ENCODE measurements at regions not wholly inside any gene's neighbourhood (a gene's known extent, or its start where the extent isn't known, plus 50 kb on each side); places are given as distances from the start of the nearest gene placed in this dataset.

GRCh38 chr5:57724836-57725235 is 242.2 kb upstream of the ACTBL2 start:
- H3K27me3 Mint-ChIP-seq (ENCODE audit: insufficient read depth, unreplicated experiment), result no peaks in the 10 kb centered on the region
- no TSS peak for BruUV-seq (replicated peaks)
- no peak overlapping the region for H3K27ac Mint-ChIP-seq (ENCODE audit: unreplicated experiment)
- POLR2A ChIA-PET, result no interaction called here
- H3K4me3 ChIP-seq (ENCODE audit: low read depth, low read length), result no peak overlapping the region
- DNase-seq, result no peak
- H3K36me3 ChIP-seq (ENCODE audit: control insufficient read depth, insufficient read depth, low read length), result no peaks in the 10 kb centered on the region
- intact Hi-C loops (cut with micrococcal nuclease; ENCODE audit: unreplicated experiment), result no loop called here
- no peaks in the 10 kb centered on the region for H3K27me3 ChIP-seq (replicated peaks; ENCODE audit: control insufficient read depth, insufficient read depth, low read length)
- no peak overlapping the region for H3K4me3 Mint-ChIP-seq (ENCODE audit: unreplicated experiment)
- no peaks in the 10 kb centered on the region for H3K9me3 ChIP-seq
- H3K4me1 ChIP-seq, result no peaks in the 10 kb centered on the region
- no peaks in the 10 kb centered on the region for H3K4me1 Mint-ChIP-seq (ENCODE audit: low read depth, unreplicated experiment)
- no peak for TF ChIP-seq CTCF (IDR thresholded peaks at IDR 0.05; ENCODE audit: insufficient read depth in 1 of 2, low read depth in 1 of 2, low read length in 1 of 2, severe bottlenecking in 1 of 2, unreplicated experiment in 1 of 2)
- peaks cover 10% of the 10 kb centered on the region for H3K9me3 Mint-ChIP-seq (ENCODE audit: unreplicated experiment)
- no peaks in the 10 kb centered on the region for H3K36me3 Mint-ChIP-seq (ENCODE audit: insufficient read depth, unreplicated experiment)
- CTCF ChIA-PET, result no interaction called here

- Histone ChIP-seq H3K4me1 (peaks cover 7% of the 10 kb centered on the region; the same call in 1 of the 2 replicates), H3K27me3 (replicated peaks; ENCODE audit: control insufficient read depth, insufficient read depth, low read length) (no peaks in the 10 kb centered on the region), H3K36me3 (ENCODE audit: control insufficient read depth, insufficient read depth, low read length) (no peaks in the 10 kb centered on the region), H3K4me3 (ENCODE audit: low read depth, low read length) (no peak overlapping the region), H3K9me3 (no peaks in the 10 kb centered on the region)
- intact Hi-C loops (cut with micrococcal nuclease; ENCODE audit: unreplicated experiment), result no loop called here
- H3K4me1 Mint-ChIP-seq (ENCODE audit: low read depth, unreplicated experiment), result no peaks in the 10 kb centered on the region
- no peak for DNase-seq
- H3K27me3 Mint-ChIP-seq (ENCODE audit: insufficient read depth, unreplicated experiment), result no peaks in the 10 kb centered on the region
- ChIA-PET POLR2A (no interaction called here), CTCF (interaction anchor here (1.6 kb wide), 1 partner anchor 71 kb away, joined by 6 read pairs; no protein-coding TSS in a partner anchor)
- no peaks in the 10 kb centered on the region for H3K9me3 Mint-ChIP-seq (ENCODE audit: unreplicated experiment)
- H3K36me3 Mint-ChIP-seq (ENCODE audit: insufficient read depth, unreplicated experiment), result no peaks in the 10 kb centered on the region
- H3K27ac Mint-ChIP-seq (ENCODE audit: unreplicated experiment), result no peak overlapping the region
- TF ChIP-seq CTCF (IDR thresholded peaks at IDR 0.05; ENCODE audit: insufficient read depth in 1 of 2, low read depth in 1 of 2, low read length in 1 of 2, severe bottlenecking in 1 of 2, unreplicated experiment in 1 of 2), result no peak
- H3K4me3 Mint-ChIP-seq (ENCODE audit: unreplicated experiment), result no peak overlapping the region
- BruUV-seq (replicated peaks), result no TSS peak
These were observed 238.6 kb upstream of the ACTBL2 start for GRCh38 chr5:57721226-57721625.

GRCh38 chr5:57720656-57721055 is 238.0 kb upstream of the ACTBL2 start:
- BruUV-seq (replicated peaks), result no TSS peak
- Mint-ChIP-seq H3K4me3 (ENCODE audit: unreplicated experiment) (no peak overlapping the region), H3K27me3 (ENCODE audit: insufficient read depth, unreplicated experiment) (no peaks in the 10 kb centered on the region), H3K36me3 (ENCODE audit: insufficient read depth, unreplicated experiment) (no peaks in the 10 kb centered on the region), H3K9me3 (ENCODE audit: unreplicated experiment) (no peaks in the 10 kb centered on the region), H3K27ac (ENCODE audit: unreplicated experiment) (no peak overlapping the region), H3K4me1 (ENCODE audit: low read depth, unreplicated experiment) (no peaks in the 10 kb centered on the region)
- TF ChIP-seq CTCF (IDR thresholded peaks at IDR 0.05; ENCODE audit: insufficient read depth in 1 of 2, low read depth in 1 of 2, low read length in 1 of 2, severe bottlenecking in 1 of 2, unreplicated experiment in 1 of 2), result no peak
- Histone ChIP-seq H3K27me3 (replicated peaks; ENCODE audit: control insufficient read depth, insufficient read depth, low read length) (no peaks in the 10 kb centered on the region), H3K4me1 (peaks cover 7% of the 10 kb centered on the region; the same call in 1 of the 2 replicates), H3K36me3 (ENCODE audit: control insufficient read depth, insufficient read depth, low read length) (no peaks in the 10 kb centered on the region), H3K9me3 (no peaks in the 10 kb centered on the region), H3K4me3 (ENCODE audit: low read depth, low read length) (no peak overlapping the region)
- ChIA-PET CTCF (interaction anchor here (1.6 kb wide), 1 partner anchor 70 kb away, joined by 6 read pairs; no protein-coding TSS in a partner anchor), POLR2A (no interaction called here)
- intact Hi-C loops (cut with micrococcal nuclease; ENCODE audit: unreplicated experiment), result no loop called here
- DNase-seq, result no peak
